Smooth muscle cell (in vitro differentiated cells): ENCODE measurements at regions not wholly inside any gene's neighbourhood (a gene's known extent, or its start where the extent isn't known, plus 50 kb on each side); places are given as distances from the start of the nearest gene placed in this dataset.

ENCODE experiments used
- DNase-seq: peaks from one replicate; lab custom pipeline; 2025; ENCODE audit not compliant: unreplicated experiment; lab: John Stamatoyannopoulos, UW
- H2AFZ ChIP-seq: fragments of 200-600 bp; sonication (generic); 2 replicates; pipeline ENCODE4 v1.6.0; 2016; ENCODE audit warnings: antibody characterized with exemption, low read depth, mild to moderate bottlenecking
- H3F3A ChIP-seq: fragments of 200-600 bp; sonication (generic); 2 replicates; pipeline ENCODE4 v1.6.0; 2017; ENCODE audit warnings: antibody characterized with exemption, low read depth
- H3K27ac ChIP-seq: fragments of 200-600 bp; sonication (generic); 2 replicates; pipeline ENCODE4 v1.5.1; 2016; ENCODE audit warnings: low read depth, mild to moderate bottlenecking
- H3K27me3 ChIP-seq: fragments of 200-600 bp; sonication (generic); 2 replicates; pipeline ENCODE4 v1.6.1; 2016; ENCODE audit warnings: low read depth, mild to moderate bottlenecking
- H3K36me3 ChIP-seq: fragments of 200-600 bp; sonication (generic); 2 replicates; pipeline ENCODE4 v1.5.1; 2016; ENCODE audit warnings: low read depth
- H3K4me1 ChIP-seq: fragments of 200-600 bp; sonication (generic); 2 replicates; pipeline ENCODE4 v1.5.1; 2016; ENCODE audit warnings: low read depth
- H3K4me2 ChIP-seq: fragments of 200-600 bp; sonication (generic); 2 replicates; pipeline ENCODE4 v1.6.0; 2016; ENCODE audit warnings: mild to moderate bottlenecking
- H3K4me3 ChIP-seq: fragments of 200-600 bp; sonication (generic); 2 replicates; pipeline ENCODE4 v1.5.1; 2016; ENCODE audit warnings: mild to moderate bottlenecking
- H3K79me2 ChIP-seq: fragments of 200-600 bp; sonication (generic); 2 replicates; pipeline ENCODE4 v1.6.0; 2016; ENCODE audit warnings: low read depth, mild to moderate bottlenecking
- H3K9ac ChIP-seq: fragments of 200-600 bp; sonication (generic); 2 replicates; pipeline ENCODE4 v1.6.0; 2016; ENCODE audit warnings: low read depth
- H3K9me3 ChIP-seq: fragments of 200-600 bp; sonication (generic); replicated peaks from 2 replicates; pipeline ENCODE4 v1.5.1; 2016; ENCODE audit warnings: low read depth
- H4K20me1 ChIP-seq: fragments of 200-600 bp; sonication (generic); 2 replicates; pipeline ENCODE4 v1.6.0; 2016; ENCODE audit warnings: low read depth
- WGBS: methylation state at CpG from one replicate; pipeline ENCODE4 v1.1.7; 2016; ENCODE audit warnings: low lambda C conversion rate; 5-methylcytosine and 5-hydroxymethylcytosine counted together
- TF ChIP-seq, protein P1 (sequence below): fragments of 200-600 bp; sonication (generic); IDR thresholded peaks from 2 replicates; pipeline ENCODE4 v1.5.1; 2017; ENCODE audit warnings: borderline replicate concordance, mild to moderate bottlenecking, antibody characterized with exemption; ENCODE audit not compliant: insufficient read depth, poor library complexity, severe bottlenecking

DNA sequence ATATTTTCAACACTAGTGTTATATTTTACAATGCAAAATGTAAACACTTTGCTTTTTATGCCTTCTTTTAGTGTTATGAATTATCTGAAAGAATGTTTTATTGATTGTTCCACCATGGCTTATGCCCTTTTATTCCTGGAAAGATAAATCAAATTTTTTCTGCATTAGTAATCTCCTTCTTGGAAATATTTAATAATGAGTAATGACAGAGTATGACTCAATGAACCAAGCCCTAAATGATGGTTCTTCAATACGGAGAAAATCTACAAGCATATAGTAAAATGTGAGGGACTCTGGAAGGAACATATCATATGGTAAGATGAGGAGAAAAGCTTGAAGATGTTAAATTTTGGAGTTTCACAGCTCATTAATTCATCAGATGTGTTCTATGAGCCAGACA, 929.6 kb downstream of the C6orf118 start:
- TF ChIP-seq, protein P1, sequence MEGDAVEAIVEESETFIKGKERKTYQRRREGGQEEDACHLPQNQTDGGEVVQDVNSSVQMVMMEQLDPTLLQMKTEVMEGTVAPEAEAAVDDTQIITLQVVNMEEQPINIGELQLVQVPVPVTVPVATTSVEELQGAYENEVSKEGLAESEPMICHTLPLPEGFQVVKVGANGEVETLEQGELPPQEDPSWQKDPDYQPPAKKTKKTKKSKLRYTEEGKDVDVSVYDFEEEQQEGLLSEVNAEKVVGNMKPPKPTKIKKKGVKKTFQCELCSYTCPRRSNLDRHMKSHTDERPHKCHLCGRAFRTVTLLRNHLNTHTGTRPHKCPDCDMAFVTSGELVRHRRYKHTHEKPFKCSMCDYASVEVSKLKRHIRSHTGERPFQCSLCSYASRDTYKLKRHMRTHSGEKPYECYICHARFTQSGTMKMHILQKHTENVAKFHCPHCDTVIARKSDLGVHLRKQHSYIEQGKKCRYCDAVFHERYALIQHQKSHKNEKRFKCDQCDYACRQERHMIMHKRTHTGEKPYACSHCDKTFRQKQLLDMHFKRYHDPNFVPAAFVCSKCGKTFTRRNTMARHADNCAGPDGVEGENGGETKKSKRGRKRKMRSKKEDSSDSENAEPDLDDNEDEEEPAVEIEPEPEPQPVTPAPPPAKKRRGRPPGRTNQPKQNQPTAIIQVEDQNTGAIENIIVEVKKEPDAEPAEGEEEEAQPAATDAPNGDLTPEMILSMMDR: no peak
- H3F3A ChIP-seq: peaks cover 26% of the 10 kb centered on the region
- no peak overlapping the region for H3K4me2 ChIP-seq
- no peak overlapping the region for H2AFZ ChIP-seq
- H4K20me1 ChIP-seq: no peaks in the 10 kb centered on the region
- H3K79me2 ChIP-seq: no peaks in the 10 kb centered on the region
- no peak for DNase-seq
- H3K9me3 ChIP-seq: no peaks in the 10 kb centered on the region
- no peak overlapping the region for H3K27ac ChIP-seq
- peaks cover 8% of the 10 kb centered on the region for H3K4me1 ChIP-seq
- 54% methylated on average over 1 of the region's 1 CpG for WGBS
- no peaks in the 10 kb centered on the region for H3K27me3 ChIP-seq
- no peak overlapping the region for H3K4me3 ChIP-seq
- no peaks in the 10 kb centered on the region for H3K36me3 ChIP-seq
- no peak overlapping the region for H3K9ac ChIP-seq

DNA sequence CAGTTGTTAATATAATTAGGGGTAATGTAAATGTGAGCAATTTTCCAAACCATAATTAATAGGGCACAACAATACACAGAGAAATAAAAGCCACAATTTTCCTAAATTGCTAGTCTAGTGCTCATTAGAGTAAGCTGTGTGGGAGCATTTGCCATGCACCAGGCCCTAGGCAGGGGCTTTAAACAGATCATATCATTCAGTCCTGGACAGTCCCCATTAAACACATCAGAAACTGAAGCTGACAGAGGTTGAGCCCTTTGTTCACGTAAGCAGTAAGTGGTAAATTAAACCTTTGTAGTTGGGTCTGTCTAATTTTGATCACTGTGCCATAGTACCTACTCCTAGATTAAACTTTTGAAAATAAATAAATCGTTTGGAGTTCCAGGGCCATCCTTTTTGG, 931.1 kb downstream of the C6orf118 start:
- no peaks in the 10 kb centered on the region for H4K20me1 ChIP-seq
- H3K9ac ChIP-seq: no peak overlapping the region
- H2AFZ ChIP-seq: peak overlapping the region; percentile 71
- 60% methylated on average over 2 of the region's 2 CpGs for WGBS
- no peak overlapping the region for H3K4me3 ChIP-seq
- H3K79me2 ChIP-seq: no peaks in the 10 kb centered on the region
- no peak for DNase-seq
- TF ChIP-seq, protein P1: no peak
- no peaks in the 10 kb centered on the region for H3K27me3 ChIP-seq
- peak overlapping the region; percentile 53 for H3K27ac ChIP-seq
- peaks cover 26% of the 10 kb centered on the region for H3F3A ChIP-seq
- no peaks in the 10 kb centered on the region for H3K9me3 ChIP-seq
- H3K4me1 ChIP-seq: peaks cover 8% of the 10 kb centered on the region
- H3K36me3 ChIP-seq: no peaks in the 10 kb centered on the region
- H3K4me2 ChIP-seq: peak overlapping the region; percentile 68

DNA sequence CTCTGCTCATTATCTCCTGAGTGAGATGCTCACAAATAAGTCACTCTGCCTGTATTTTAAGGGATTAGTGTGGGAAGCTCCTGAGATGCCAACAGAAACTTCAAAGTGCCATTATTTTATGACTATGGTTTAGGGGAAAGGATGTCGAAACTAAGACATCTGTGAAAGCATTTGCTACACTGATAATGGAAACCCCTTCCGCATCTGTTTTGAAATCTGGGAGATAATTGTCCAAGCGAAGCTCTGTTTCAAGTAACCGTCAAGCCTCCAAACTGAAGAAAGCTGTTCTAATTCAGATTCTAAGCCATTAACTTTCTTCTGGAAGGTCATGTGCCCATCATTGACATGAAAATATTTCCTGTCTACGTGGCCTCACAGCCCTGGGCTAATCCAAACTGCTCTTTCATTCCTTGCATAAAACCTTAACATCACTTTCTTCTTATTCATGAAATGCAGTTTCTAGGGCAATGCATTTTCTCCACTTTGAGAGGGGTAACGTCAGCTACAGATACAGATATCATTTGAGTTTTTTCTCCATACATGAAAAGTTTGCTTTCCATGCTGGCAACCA, 932.0 kb downstream of the C6orf118 start:
- DNase-seq: no peak

DNA sequence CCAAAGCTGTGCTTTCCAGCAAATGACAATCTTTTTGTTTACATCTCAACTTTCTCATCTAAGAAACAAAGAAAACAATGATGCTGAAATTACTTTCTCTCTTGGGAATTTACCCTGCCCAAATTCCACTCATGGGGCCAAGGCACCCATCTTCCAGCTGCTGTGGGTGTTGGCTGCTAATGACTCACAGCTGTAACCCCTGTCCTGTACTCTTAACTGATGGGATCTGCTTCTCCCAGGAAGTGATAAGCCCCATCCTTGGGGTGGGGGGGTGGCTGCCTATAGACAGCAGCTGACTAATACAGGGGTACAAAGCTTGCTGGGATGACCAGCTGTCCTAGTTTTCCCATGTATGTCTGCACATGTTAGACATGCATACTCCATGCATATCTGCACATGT, 938.6 kb downstream of the C6orf118 start:
- Histone ChIP-seq H3K27ac (no peak overlapping the region), H3F3A (no peaks in the 10 kb centered on the region), H3K4me1 (no peaks in the 10 kb centered on the region), H4K20me1 (no peaks in the 10 kb centered on the region), H3K9ac (no peak overlapping the region), H3K79me2 (no peaks in the 10 kb centered on the region), H3K36me3 (no peaks in the 10 kb centered on the region), H3K4me2 (no peak overlapping the region), H3K4me3 (no peak overlapping the region), H2AFZ (no peak overlapping the region), H3K27me3 (no peaks in the 10 kb centered on the region), H3K9me3 (no peaks in the 10 kb centered on the region)
- no peak for DNase-seq
- TF ChIP-seq, protein P1: no peak

More for the DNA sequence above, 932.0 kb downstream of the C6orf118 start:
- no peaks in the 10 kb centered on the region for H3K36me3 ChIP-seq
- H2AFZ ChIP-seq: peak overlapping the region; percentile 71
- H3K4me3 ChIP-seq: no peak overlapping the region
- no peaks in the 10 kb centered on the region for H3K79me2 ChIP-seq
- H3K9me3 ChIP-seq: no peaks in the 10 kb centered on the region
- no peaks in the 10 kb centered on the region for H3K27me3 ChIP-seq
- no peak overlapping the region for H3K9ac ChIP-seq
- H3F3A ChIP-seq: peaks cover 26% of the 10 kb centered on the region
- no peaks in the 10 kb centered on the region for H4K20me1 ChIP-seq
- WGBS: 3% methylated on average over 6 of the region's 6 CpGs
- peaks cover 8% of the 10 kb centered on the region for H3K4me1 ChIP-seq
- H3K27ac ChIP-seq: peak overlapping the region; percentile 53
- TF ChIP-seq, protein P1: no peak
- peak overlapping the region; percentile 68 for H3K4me2 ChIP-seq
